H1 (cell line): ENCODE measurements at regions not wholly inside any gene's neighbourhood (a gene's known extent, or its start where the extent isn't known, plus 50 kb on each side); places are given as distances from the start of the nearest gene placed in this dataset.

Experiments used
- CHD1 ChIP-seq: IDR thresholded peaks from 2 replicates; pipeline ENCODE4 v1.6.1; 2012; ENCODE audit warnings: low read depth, low read length, improper control_type of control experiment
- E2F6 ChIP-seq: IDR thresholded peaks from 2 replicates; pipeline ENCODE4 v1.6.1; 2012; ENCODE audit warnings: inconsistent platforms
- GABPA ChIP-seq: IDR thresholded peaks from 2 replicates; pipeline ENCODE4 v1.6.1; 2011; ENCODE audit warnings: mild to moderate bottlenecking, low read length, moderate library complexity, borderline replicate concordance; ENCODE audit not compliant: insufficient read depth

- TF ChIP-seq E2F6 (no peak), CHD1 (no peak), GABPA (no peak)
Observed at GRCh38 chr22:34080433-34080832, 160.2 kb upstream of the LARGE1 start (continued).
